ENCODE measurements at regions not wholly inside any gene's neighbourhood (a gene's known extent, or its start where the extent isn't known, plus 50 kb on each side); places are given as distances from the start of the nearest gene placed in this dataset.

- TF ChIP-seq RAD21 (IDR thresholded peaks at IDR 0.05; ENCODE audit: low read depth), result no peak
- no peak for TF ChIP-seq ZBTB7A (IDR thresholded peaks at IDR 0.05; ENCODE audit: low read depth)
- no peak for TF ChIP-seq USF1 (IDR thresholded peaks at IDR 0.05)
- TF ChIP-seq TCF12 (IDR thresholded peaks at IDR 0.05; ENCODE audit: low read depth), result no peak
- TF ChIP-seq TAF1 (IDR thresholded peaks at IDR 0.05; ENCODE audit: low read depth), result no peak
- no peak for TF ChIP-seq CREB1 (IDR thresholded peaks at IDR 0.05; ENCODE audit: low read depth)
- no peak for TF ChIP-seq YY1 (IDR thresholded peaks at IDR 0.05; ENCODE audit: low read depth)
- TF ChIP-seq TEAD4 (IDR thresholded peaks at IDR 0.05), result no peak
- no peak for TF ChIP-seq NFIC (IDR thresholded peaks at IDR 0.05)
- TF ChIP-seq REST (IDR thresholded peaks at IDR 0.05; ENCODE audit: low read depth), result no peak
- no peak for TF ChIP-seq CEBPB (IDR thresholded peaks at IDR 0.05)
- TF ChIP-seq FOXM1 (IDR thresholded peaks at IDR 0.05; ENCODE audit: borderline replicate concordance, low read depth), result no peak
- no peak for TF ChIP-seq EP300 (IDR thresholded peaks at IDR 0.05; ENCODE audit: borderline replicate concordance)
- TF ChIP-seq EGR1 (IDR thresholded peaks at IDR 0.05), result no peak
- TF ChIP-seq MAX (IDR thresholded peaks at IDR 0.05), result no peak
Measured at GRCh38 chr16:8483396-8483795, 106.9 kb downstream of the TMEM114 start.

GRCh38 chr16:8481810-8482209 is 108.5 kb downstream of the TMEM114 start:
- no peak for TF ChIP-seq CREB1 (IDR thresholded peaks at IDR 0.05; ENCODE audit: low read depth)
- no peak for TF ChIP-seq EP300 (IDR thresholded peaks at IDR 0.05; ENCODE audit: borderline replicate concordance)
- TF ChIP-seq TAF1 (IDR thresholded peaks at IDR 0.05; ENCODE audit: low read depth), result no peak
- no peak for TF ChIP-seq TCF12 (IDR thresholded peaks at IDR 0.05; ENCODE audit: low read depth)
- TF ChIP-seq ZBTB7A (IDR thresholded peaks at IDR 0.05; ENCODE audit: low read depth), result no peak
- no peak for TF ChIP-seq USF1 (IDR thresholded peaks at IDR 0.05)
- no peak for TF ChIP-seq EGR1 (IDR thresholded peaks at IDR 0.05)
- TF ChIP-seq TEAD4 (IDR thresholded peaks at IDR 0.05), result no peak
- no peak for TF ChIP-seq YY1 (IDR thresholded peaks at IDR 0.05; ENCODE audit: low read depth)
- no peak for TF ChIP-seq FOXM1 (IDR thresholded peaks at IDR 0.05; ENCODE audit: borderline replicate concordance, low read depth)
- TF ChIP-seq CEBPB (IDR thresholded peaks at IDR 0.05), result no peak
- TF ChIP-seq NFIC (IDR thresholded peaks at IDR 0.05), result no peak
- TF ChIP-seq MAX (IDR thresholded peaks at IDR 0.05), result no peak
- no peak for TF ChIP-seq RAD21 (IDR thresholded peaks at IDR 0.05; ENCODE audit: low read depth)
- TF ChIP-seq REST (IDR thresholded peaks at IDR 0.05; ENCODE audit: low read depth), result no peak

- no peak for TF ChIP-seq CEBPB (IDR thresholded peaks at IDR 0.05)
- TF ChIP-seq ZBTB7A (IDR thresholded peaks at IDR 0.05; ENCODE audit: low read depth), result no peak
- TF ChIP-seq RAD21 (IDR thresholded peaks at IDR 0.05; ENCODE audit: low read depth), result no peak
- TF ChIP-seq TCF12 (IDR thresholded peaks at IDR 0.05; ENCODE audit: low read depth), result no peak
- TF ChIP-seq MAX (IDR thresholded peaks at IDR 0.05), result no peak
- TF ChIP-seq CREB1 (IDR thresholded peaks at IDR 0.05; ENCODE audit: low read depth), result no peak
- no peak for TF ChIP-seq TAF1 (IDR thresholded peaks at IDR 0.05; ENCODE audit: low read depth)
- TF ChIP-seq TEAD4 (IDR thresholded peaks at IDR 0.05), result no peak
- TF ChIP-seq NFIC (IDR thresholded peaks at IDR 0.05), result no peak
- no peak for TF ChIP-seq EP300 (IDR thresholded peaks at IDR 0.05; ENCODE audit: borderline replicate concordance)
- no peak for TF ChIP-seq REST (IDR thresholded peaks at IDR 0.05; ENCODE audit: low read depth)
- TF ChIP-seq USF1 (IDR thresholded peaks at IDR 0.05), result no peak
- TF ChIP-seq FOXM1 (IDR thresholded peaks at IDR 0.05; ENCODE audit: borderline replicate concordance, low read depth), result no peak
- no peak for TF ChIP-seq YY1 (IDR thresholded peaks at IDR 0.05; ENCODE audit: low read depth)
- TF ChIP-seq EGR1 (IDR thresholded peaks at IDR 0.05), result no peak
Measured at GRCh38 chr16:8476824-8477223, 113.5 kb downstream of the TMEM114 start.

Measured in Ishikawa (cell line).